ENCODE measurements at regions not wholly inside any gene's neighbourhood (a gene's known extent, or its start where the extent isn't known, plus 50 kb on each side); places are given as distances from the start of the nearest gene placed in this dataset.

DNA sequence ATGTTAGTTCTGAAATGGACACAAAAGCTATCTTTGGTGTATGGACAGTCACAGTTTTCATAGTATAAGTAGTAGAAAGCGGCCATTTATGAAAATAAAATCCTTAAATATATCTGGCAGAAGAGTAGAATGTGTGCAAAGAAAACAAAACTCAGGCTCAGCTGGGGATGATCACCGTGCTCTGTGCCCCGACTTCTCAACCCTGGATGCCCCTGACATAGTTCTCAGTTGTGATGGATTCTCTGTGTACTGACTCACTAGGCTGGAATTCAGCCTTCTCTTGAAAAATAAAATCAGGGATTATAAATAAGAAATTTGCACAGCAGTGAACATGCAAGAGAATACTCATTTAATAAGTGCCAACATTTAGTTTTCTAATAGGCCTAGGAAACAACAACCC is 925.1 kb upstream of the NR2F2 start:
- H3K4me1 ChIP-seq, result no peaks in the 10 kb centered on the region
- H3K36me3 ChIP-seq, result no peaks in the 10 kb centered on the region
- H3K9me3 ChIP-seq, result no peaks in the 10 kb centered on the region
- intact Hi-C loops (cut with DNase I), result no loop called here
- DNase-seq (no peak), ATAC-seq (no peak)
- H3K4me3 ChIP-seq, result no peak overlapping the region
- TF ChIP-seq, protein P1, sequence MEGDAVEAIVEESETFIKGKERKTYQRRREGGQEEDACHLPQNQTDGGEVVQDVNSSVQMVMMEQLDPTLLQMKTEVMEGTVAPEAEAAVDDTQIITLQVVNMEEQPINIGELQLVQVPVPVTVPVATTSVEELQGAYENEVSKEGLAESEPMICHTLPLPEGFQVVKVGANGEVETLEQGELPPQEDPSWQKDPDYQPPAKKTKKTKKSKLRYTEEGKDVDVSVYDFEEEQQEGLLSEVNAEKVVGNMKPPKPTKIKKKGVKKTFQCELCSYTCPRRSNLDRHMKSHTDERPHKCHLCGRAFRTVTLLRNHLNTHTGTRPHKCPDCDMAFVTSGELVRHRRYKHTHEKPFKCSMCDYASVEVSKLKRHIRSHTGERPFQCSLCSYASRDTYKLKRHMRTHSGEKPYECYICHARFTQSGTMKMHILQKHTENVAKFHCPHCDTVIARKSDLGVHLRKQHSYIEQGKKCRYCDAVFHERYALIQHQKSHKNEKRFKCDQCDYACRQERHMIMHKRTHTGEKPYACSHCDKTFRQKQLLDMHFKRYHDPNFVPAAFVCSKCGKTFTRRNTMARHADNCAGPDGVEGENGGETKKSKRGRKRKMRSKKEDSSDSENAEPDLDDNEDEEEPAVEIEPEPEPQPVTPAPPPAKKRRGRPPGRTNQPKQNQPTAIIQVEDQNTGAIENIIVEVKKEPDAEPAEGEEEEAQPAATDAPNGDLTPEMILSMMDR (IDR thresholded peaks at IDR 0.05), result no peak
- no peak overlapping the region for H3K27ac ChIP-seq
- no peaks in the 10 kb centered on the region for H3K27me3 ChIP-seq (ENCODE audit: low read depth)

DNA sequence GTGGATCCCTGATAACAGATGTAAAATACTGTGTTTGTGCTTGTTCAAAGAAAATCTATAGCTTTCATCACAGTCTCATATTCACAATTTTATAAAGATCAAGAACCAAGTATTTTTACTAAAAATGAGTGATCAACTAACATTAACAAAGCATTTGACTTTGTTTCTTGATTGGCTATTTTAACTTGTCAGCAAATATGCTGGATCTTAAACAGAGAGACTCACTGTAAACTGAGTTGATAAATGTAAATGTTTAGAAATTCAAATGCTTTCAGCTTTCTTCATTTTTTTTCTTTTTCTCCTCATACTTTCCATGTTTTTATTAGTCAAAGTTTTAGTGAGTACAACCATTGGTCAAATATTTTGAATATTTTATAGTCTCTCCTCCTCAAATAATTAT is 923.0 kb upstream of the NR2F2 start:
- DNase-seq, result no peak

DNA sequence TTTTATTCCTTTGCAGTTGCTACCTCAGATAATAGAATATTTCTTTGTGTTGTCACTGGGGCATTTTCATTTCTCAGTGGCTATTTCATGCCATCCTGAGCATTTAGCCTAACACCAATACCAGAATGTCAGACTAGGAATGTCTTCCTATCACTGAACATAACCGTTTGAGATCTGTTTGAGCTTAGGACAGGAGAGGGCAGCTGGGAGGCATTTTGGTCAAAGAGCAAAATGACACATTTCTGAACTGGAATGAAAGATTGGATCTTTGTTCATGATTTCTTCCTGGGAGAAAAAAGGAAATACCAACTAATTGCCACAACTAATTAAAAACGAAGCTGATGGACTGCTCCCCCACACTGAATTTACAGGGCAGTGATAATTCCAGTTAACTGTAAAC is 921.3 kb upstream of the NR2F2 start:
- TF ChIP-seq, protein P1 (IDR thresholded peaks at IDR 0.05), result no peak
- H3K27me3 ChIP-seq (ENCODE audit: low read depth), result no peaks in the 10 kb centered on the region
- intact Hi-C loops (cut with DNase I), result no loop called here

More for the DNA sequence above, 923.0 kb upstream of the NR2F2 start:
- Histone ChIP-seq H3K4me1 (no peaks in the 10 kb centered on the region), H3K36me3 (no peaks in the 10 kb centered on the region), H3K9me3 (no peaks in the 10 kb centered on the region), H3K4me3 (no peak overlapping the region), H3K27ac (no peak overlapping the region), H3K27me3 (ENCODE audit: low read depth) (no peaks in the 10 kb centered on the region)
- ATAC-seq, result no peak
- intact Hi-C loops (cut with DNase I), result no loop called here
- TF ChIP-seq, protein P1 (IDR thresholded peaks at IDR 0.05), result no peak

DNA sequence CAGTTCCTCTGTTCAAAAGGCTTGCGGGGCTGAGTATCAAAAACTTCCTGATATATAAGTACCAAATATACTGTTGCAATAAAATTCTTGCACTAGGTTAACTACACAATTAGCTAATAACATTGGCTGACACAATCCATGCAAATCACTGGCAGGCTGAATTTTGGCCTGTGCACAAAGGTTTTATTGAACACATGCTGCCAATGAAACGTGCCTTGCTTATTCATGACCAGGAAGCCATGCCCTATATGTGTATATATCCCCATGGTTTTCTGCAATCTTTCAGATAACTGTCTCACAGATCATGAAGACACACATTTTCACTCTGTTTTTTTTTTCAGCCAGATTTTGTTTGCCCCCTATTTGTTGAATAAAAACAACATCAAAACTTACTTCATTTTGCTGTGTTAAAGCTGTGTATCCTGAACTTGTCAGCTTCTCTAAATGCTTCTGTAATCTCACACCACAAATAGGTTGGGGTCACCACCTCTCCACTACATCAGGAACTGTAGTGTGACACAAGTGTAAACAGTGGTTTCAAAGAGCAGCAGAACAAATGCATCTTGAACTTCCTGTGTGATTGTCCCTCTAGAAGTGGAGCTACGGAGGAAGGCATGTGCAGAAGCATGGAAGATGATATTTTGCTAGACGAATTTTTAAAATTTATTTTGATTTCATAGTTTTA is 920.7 kb upstream of the NR2F2 start:
- Histone ChIP-seq H3K9me3 (no peaks in the 10 kb centered on the region), H3K4me1 (no peaks in the 10 kb centered on the region), H3K27me3 (ENCODE audit: low read depth) (no peaks in the 10 kb centered on the region), H3K4me3 (no peak overlapping the region), H3K27ac (no peak overlapping the region), H3K36me3 (no peaks in the 10 kb centered on the region)
- TF ChIP-seq, protein P1 (IDR thresholded peaks at IDR 0.05), result no peak
- ATAC-seq (peak in 1 of 2 donors; percentile 30), DNase-seq (no peak)
- intact Hi-C loops (cut with DNase I), result no loop called here

More for the DNA sequence above, 921.3 kb upstream of the NR2F2 start:
- no peaks in the 10 kb centered on the region for H3K9me3 ChIP-seq
- H3K4me1 ChIP-seq, result no peaks in the 10 kb centered on the region
- H3K27ac ChIP-seq, result no peak overlapping the region
- no peak overlapping the region for H3K4me3 ChIP-seq
- no peaks in the 10 kb centered on the region for H3K36me3 ChIP-seq
- ATAC-seq (no peak), DNase-seq (no peak)

DNA sequence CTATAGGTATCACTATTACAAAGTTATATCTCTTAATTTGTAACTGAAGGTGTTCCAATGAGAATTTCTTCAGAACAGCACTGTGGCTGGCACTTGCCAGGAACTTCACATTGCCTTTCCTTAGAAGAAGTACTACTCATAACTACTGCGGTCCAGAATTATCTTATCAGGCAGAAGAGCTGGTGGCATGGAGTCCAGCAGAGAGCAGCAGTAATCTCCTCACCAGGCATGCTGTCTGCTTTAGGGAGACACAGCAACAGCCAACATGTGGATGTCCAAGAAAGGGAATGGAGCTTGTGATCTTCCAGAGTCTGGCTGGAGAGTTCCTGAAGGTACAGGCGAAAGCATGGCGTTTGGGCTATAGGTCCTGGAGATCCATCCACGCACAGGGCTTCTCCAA is 919.7 kb upstream of the NR2F2 start:
- no peak for ATAC-seq
- Histone ChIP-seq H3K27ac (no peak overlapping the region), H3K4me1 (no peaks in the 10 kb centered on the region), H3K9me3 (no peaks in the 10 kb centered on the region), H3K36me3 (no peaks in the 10 kb centered on the region), H3K4me3 (no peak overlapping the region), H3K27me3 (ENCODE audit: low read depth) (no peaks in the 10 kb centered on the region)
- DNase-seq, result no peak
- TF ChIP-seq, protein P1 (IDR thresholded peaks at IDR 0.05), result no peak
- intact Hi-C loops (cut with DNase I), result no loop called here

Data from lower lobe of right lung (tissue), 2 donors.